Calu3 (cell line): ENCODE measurements at regions not wholly inside any gene's neighbourhood (a gene's known extent, or its start where the extent isn't known, plus 50 kb on each side); places are given as distances from the start of the nearest gene placed in this dataset.

Source experiments
- BruUV-seq: library from RNA; stranded (reverse); fragments of 400-500 nt; replicated peaks from 2 replicates; lab custom pipeline; 2021; lab: Mats Ljungman, UMichigan
- CTCF ChIA-PET: fragments of 300-600 bp; sonication (Branson Sonifier 250); formaldehyde crosslinking; loops from one replicate; lab custom pipeline; 2022; ENCODE audit warnings: antibody characterized with exemption; lab: Charles Lee
- DNase-seq: peaks from one replicate; pipeline ENCODE4 v3.0.0; 2022
- H3K27ac Mint-ChIP-seq: one replicate; pipeline ENCODE4 v1.8.0; 2022; ENCODE audit warnings: mixed read lengths; ENCODE audit not compliant: unreplicated experiment
- H3K27me3 Mint-ChIP-seq: one replicate; pipeline ENCODE4 v1.8.0; 2022; ENCODE audit warnings: mixed read lengths; ENCODE audit not compliant: unreplicated experiment
- H3K36me3 Mint-ChIP-seq: one replicate; pipeline ENCODE4 v1.8.0; 2022; ENCODE audit warnings: mild to moderate bottlenecking, moderate library complexity, mixed read lengths; ENCODE audit not compliant: insufficient read depth, unreplicated experiment
- H3K4me1 Mint-ChIP-seq: one replicate; pipeline ENCODE4 v1.8.0; 2022; ENCODE audit warnings: mild to moderate bottlenecking, low read depth, mixed read lengths; ENCODE audit not compliant: unreplicated experiment
- H3K4me3 Mint-ChIP-seq: one replicate; pipeline ENCODE4 v1.8.0; 2022; ENCODE audit warnings: mild to moderate bottlenecking, low read depth, moderate library complexity, mixed read lengths; ENCODE audit not compliant: unreplicated experiment
- H3K9me3 Mint-ChIP-seq: one replicate; pipeline ENCODE4 v1.8.0; 2022; ENCODE audit warnings: low read depth, mixed read lengths; ENCODE audit not compliant: unreplicated experiment
- CTCF ChIP-seq: fragments of 200-600 bp; IDR thresholded peaks from one replicate; pipeline ENCODE4 v1.8.0; 2022; ENCODE audit warnings: antibody characterized with exemption; ENCODE audit not compliant: unreplicated experiment
- intact Hi-C: fragments of 100-400 bp; cut with micrococcal nuclease; formaldehyde crosslinking; loops from one replicate; pipeline ENCODE4 v1.10.0; 2022; ENCODE audit not compliant: unreplicated experiment

DNA sequence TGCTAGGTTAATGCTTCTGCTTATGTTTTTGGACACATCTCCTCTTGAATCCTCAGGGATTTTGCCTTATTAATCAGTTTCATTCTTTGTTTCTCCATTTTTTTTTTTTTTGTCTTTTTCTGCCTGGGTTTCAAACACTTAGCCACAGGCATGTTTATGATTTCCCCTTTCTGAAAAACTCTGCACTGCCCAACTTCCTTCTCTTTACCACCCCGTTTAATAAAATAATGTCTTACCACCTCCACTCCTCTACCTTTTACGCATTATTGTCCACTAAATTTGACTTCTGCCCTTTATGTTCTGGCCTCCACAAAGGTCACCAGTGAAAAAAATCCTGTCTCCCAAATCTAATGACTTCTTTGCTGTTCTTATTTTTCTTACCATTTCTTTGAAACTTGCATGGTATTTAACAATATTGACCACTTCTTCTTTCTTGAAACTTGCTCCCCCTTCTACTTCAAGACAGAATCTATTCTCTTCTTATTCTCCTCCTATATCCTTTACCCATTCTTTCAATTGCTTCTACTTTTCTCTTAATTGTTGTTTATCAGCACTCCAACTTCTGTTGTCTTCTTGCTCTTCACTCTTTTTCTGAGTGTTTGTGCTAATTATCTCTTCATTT, 150.3 kb downstream of the TNFSF18 start:
- BruUV-seq, result no TSS peak
- no peak for DNase-seq
- intact Hi-C loops, result no loop called here
- Mint-ChIP-seq H3K9me3 (peaks cover 12% of the 10 kb centered on the region), H3K4me1 (peaks cover 63% of the 10 kb centered on the region), H3K27ac (peak overlapping the region; percentile 8), H3K27me3 (no peaks in the 10 kb centered on the region), H3K4me3 (no peak overlapping the region), H3K36me3 (peaks cover 7% of the 10 kb centered on the region)
- CTCF ChIA-PET, result no interaction called here
- no peak for TF ChIP-seq CTCF

- H3K4me3 Mint-ChIP-seq, result no peak overlapping the region
- peaks cover 12% of the 10 kb centered on the region for H3K9me3 Mint-ChIP-seq
- CTCF ChIA-PET, result no interaction called here
- H3K27ac Mint-ChIP-seq, result no peak overlapping the region
- TF ChIP-seq CTCF, result no peak
- H3K27me3 Mint-ChIP-seq, result no peaks in the 10 kb centered on the region
- no TSS peak for BruUV-seq
- no peak for DNase-seq
- peaks cover 77% of the 10 kb centered on the region for H3K4me1 Mint-ChIP-seq
- intact Hi-C loops, result no loop called here
- peaks cover 12% of the 10 kb centered on the region for H3K36me3 Mint-ChIP-seq
Measured at GRCh38 chr1:172902200-172902599, 148.5 kb downstream of the TNFSF18 start.

DNA sequence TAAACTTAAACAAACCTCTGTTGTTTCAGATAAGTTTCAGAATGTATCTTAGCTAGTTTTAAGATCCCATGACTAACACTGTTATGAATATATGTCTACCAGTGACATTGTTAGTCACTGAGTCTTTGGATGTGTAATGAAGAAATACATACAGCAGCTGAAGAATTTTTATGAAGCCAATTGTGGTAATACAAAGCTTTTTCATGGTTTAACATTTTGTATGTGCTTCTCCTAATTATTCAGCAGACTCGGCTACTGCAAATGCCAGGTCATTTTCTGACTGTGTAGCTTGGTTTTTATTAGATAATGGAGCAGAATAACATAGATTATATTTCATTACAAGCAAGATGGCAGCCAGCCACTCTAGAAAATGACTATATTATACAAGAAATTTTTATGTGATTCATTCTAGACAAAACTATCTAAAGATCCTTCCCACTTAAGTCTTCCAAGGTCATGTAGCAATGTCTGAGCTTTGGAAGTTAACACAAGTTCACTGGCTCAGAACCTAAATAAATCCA, 147.8 kb downstream of the TNFSF18 start:
- Mint-ChIP-seq H3K4me3 (no peak overlapping the region), H3K27me3 (no peaks in the 10 kb centered on the region), H3K4me1 (peaks cover 73% of the 10 kb centered on the region), H3K36me3 (peaks cover 9% of the 10 kb centered on the region), H3K27ac (no peak overlapping the region), H3K9me3 (peaks cover 9% of the 10 kb centered on the region)
- intact Hi-C loops, result no loop called here
- CTCF ChIA-PET, result no interaction called here
- BruUV-seq, result no TSS peak
- TF ChIP-seq CTCF, result no peak
- DNase-seq, result no peak

DNA sequence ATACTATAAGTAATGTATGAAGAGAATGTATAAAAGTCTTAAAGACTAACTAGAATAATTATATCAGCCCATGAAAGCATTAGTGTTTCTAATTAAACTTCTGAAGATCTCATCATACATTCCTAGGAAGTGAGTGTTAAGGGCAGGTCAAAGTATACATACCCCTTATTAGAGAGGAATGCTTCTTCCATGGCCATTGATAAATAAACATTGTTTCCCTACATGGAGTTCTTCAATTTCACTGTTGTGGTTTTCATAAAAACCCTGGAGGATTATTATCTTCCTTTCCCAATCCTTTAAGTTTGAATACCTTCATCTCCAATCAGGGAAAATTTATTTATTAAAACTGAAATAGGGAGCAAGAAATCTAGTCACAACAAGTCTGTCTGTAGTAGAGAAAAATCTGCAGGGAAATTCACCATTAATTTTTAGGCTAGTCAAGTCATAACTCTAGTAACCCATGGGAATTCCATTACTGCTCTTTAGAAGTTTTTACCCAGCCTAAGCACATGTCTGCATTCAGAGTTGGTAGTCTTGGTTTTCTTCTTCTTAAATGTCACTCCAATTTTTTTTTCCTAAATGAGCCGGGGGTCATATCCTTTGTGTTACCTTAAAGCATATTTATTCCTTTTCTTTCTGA, 147.0 kb downstream of the TNFSF18 start:
- H3K27ac Mint-ChIP-seq, result no peak overlapping the region
- CTCF ChIA-PET, result no interaction called here

More for the DNA sequence above, 147.0 kb downstream of the TNFSF18 start:
- TF ChIP-seq CTCF, result no peak
- BruUV-seq, result no TSS peak
- Mint-ChIP-seq H3K4me3 (no peak overlapping the region), H3K9me3 (peaks cover 9% of the 10 kb centered on the region), H3K4me1 (peaks cover 71% of the 10 kb centered on the region), H3K27me3 (no peaks in the 10 kb centered on the region), H3K36me3 (peaks cover 8% of the 10 kb centered on the region)
- intact Hi-C loops, result no loop called here
- no peak for DNase-seq
